22Rv1 (cell line): ENCODE measurements at regions not wholly inside any gene's neighbourhood (a gene's known extent, or its start where the extent isn't known, plus 50 kb on each side); places are given as distances from the start of the nearest gene placed in this dataset.

Experiments
- H3K27ac ChIP-seq: fragments of 450-650 bp; 2 replicates; pipeline ENCODE4 v1.5.1; 2017
- ZFX ChIP-seq: fragments of 450-650 bp; IDR thresholded peaks from 2 replicates; pipeline ENCODE4 v1.6.1; 2017; ENCODE audit warnings: antibody characterized with exemption, borderline replicate concordance
- TF ChIP-seq, protein P1 (sequence below): fragments of 450-650 bp; IDR thresholded peaks from 2 replicates; pipeline ENCODE4 v1.5.1; 2017; ENCODE audit warnings: mild to moderate bottlenecking

DNA sequence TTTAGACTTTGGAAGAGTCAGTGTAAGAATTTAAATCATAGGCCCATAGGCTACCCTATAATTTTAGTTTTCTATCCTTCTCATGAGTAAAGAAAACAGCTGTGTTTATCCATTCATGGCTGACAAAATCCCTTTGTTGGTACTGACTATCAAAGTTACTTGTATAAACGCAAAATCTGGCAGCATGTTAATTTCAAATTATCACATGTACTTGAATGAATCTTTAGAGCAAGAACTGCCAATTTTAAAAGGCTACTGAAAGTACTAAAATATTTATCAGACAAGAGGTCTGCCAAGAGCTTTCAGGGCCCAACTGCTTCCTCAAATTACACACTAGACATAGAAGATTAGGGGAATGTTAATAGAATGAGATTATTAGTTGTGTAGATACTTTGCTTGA lies 66.6 kb downstream of the MYL12B start:
- H3K27ac ChIP-seq: no peak overlapping the region

DNA sequence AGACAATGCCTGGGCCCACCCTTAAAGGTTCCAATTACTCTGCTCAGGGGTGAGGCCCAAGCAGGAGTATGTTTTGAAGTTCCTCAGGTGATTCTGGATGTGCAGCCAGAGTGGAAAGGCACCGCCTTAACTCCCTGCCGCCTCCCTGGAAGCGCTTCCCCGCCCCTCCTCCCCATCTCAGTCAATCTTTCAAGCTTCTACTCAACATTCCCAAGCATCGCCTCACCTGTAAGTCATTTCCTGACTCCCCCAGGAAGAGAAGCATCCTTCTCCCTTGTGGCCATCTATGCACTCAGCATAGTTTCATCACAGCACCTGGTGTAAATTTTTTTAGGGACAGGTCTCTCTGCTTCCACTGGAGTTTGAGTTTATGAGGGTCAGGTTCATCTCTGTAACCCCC lies 67.5 kb downstream of the MYL12B start:
- no peak for TF ChIP-seq ZFX
- TF ChIP-seq, protein P1, sequence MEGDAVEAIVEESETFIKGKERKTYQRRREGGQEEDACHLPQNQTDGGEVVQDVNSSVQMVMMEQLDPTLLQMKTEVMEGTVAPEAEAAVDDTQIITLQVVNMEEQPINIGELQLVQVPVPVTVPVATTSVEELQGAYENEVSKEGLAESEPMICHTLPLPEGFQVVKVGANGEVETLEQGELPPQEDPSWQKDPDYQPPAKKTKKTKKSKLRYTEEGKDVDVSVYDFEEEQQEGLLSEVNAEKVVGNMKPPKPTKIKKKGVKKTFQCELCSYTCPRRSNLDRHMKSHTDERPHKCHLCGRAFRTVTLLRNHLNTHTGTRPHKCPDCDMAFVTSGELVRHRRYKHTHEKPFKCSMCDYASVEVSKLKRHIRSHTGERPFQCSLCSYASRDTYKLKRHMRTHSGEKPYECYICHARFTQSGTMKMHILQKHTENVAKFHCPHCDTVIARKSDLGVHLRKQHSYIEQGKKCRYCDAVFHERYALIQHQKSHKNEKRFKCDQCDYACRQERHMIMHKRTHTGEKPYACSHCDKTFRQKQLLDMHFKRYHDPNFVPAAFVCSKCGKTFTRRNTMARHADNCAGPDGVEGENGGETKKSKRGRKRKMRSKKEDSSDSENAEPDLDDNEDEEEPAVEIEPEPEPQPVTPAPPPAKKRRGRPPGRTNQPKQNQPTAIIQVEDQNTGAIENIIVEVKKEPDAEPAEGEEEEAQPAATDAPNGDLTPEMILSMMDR: no peak
- H3K27ac ChIP-seq: no peak overlapping the region

More for the DNA sequence above, 66.6 kb downstream of the MYL12B start:
- TF ChIP-seq, protein P1: no peak
- TF ChIP-seq ZFX: no peak

DNA sequence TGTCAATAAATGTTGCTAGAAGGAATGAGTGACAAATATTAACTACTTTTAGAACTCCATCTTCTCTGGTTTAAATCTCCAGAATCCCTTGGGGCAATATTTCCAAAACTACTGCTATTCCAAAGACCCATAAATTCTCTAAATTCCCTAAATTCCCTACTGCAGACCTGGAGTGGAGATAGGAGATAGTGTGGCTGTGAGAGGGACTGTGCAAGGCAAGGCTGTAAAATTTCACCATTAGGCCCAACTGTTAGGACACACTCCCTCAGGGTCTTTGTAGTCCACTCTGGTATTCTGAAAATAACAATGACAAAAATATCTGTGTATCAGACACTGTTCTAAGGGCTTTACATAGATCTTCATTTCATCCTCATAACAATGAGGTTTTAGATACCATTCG lies 67.9 kb downstream of the MYL12B start:
- H3K27ac ChIP-seq: no peak overlapping the region
- TF ChIP-seq ZFX: no peak
- TF ChIP-seq, protein P1: no peak

DNA sequence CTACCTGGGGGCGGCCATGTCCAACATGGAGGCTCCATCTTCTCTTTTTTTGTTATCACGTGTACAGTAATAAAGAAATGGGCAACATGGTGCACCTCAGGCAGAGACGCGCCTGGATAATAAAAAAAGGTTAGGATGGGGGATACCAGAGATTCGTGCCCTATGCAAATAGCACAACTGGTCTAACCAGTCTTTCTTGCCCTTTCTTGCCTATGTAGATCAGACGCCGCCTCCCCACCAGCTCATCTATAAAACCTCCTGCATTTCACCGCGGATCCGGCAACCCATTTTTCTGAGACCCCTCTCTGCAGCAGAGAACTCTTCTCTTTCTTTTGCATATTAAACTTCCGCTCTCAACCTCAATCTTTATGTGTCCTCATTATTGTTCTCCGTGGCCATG lies 68.7 kb downstream of the MYL12B start:
- no peak for TF ChIP-seq ZFX
- TF ChIP-seq, protein P1: no peak
- H3K27ac ChIP-seq: no peak overlapping the region

DNA sequence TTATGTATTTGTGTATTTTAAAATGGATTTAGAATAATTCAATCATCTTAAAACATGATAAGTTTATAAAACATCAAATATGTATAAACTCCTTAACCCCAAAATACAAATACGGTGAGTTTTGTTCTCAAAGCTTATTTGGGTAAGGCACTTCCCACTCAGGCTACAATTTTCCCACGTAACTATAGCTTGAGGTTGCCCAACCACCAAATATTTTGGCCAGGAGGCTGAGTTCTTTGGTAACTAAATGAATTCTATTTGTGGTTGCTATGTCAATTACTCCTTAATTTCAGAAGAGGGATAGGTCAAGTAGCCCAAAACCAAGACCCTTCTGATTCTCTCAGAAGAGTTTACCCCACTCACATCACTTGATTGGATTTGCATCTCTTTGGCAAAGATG lies 70.4 kb downstream of the MYL12B start:
- TF ChIP-seq ZFX: no peak
- TF ChIP-seq, protein P1: no peak
- no peak overlapping the region for H3K27ac ChIP-seq

DNA sequence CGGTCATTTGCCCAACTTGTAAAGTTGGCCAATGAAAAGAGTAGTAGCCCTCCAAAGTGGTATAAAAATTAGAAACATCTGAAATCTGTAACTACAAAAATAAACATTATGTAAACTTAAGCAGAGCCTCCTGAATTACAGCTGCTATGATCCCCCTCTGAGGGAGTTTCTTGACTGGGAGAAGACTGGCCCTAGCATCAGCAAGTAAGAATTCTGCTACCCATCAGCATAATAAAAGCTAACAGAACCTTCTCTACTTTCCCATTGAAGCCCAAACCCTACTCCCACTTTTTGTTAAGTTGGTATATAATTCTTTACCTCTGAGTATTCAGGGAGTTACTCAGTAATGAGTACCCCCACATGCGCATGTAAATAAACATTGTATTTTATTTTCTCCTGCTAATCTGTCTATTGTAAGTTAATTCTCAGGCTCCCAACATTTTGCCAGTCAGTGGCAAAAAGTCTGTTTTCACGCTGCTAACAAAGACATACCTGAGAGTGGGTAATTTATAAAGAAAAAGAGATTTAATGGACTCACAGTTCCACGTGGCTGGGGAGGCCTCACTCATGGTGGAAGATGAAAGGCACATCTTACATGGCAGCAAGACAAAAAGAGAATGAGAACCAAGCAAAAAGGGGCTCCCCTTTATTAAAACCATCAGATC lies 71.3 kb downstream of the MYL12B start:
- H3K27ac ChIP-seq: no peak overlapping the region
- TF ChIP-seq, protein P1: no peak
- TF ChIP-seq ZFX: no peak

DNA sequence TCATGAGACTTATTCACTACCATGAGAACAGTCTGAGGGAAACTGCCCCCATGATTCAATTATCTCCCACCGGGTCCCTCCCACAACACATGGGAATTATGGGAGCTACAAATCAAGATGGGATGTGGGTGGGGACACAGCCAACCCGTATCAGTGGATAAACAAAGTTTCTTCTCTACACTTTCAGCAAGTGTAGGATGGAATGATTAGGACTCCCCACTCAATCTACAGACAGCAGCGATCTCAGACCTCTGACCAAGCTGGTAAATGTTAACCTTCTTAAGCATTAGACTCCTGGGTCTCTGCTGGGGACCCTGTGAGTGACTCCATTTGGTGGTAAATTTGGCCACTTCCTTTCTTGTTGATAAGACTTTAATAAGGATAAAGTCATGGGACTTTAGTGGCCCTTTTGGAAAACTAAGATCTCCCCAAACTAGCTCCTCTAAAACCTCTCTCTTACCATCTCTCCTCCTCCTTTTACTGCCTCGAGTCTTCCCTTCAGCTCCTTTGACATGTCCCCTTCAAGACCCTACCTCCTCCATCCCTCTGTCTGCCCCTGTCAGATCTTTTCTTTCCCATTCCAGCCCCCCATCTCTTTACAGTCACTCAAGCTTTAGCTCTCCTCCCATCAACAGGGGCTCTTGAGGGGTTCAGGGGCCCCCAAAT lies 71.9 kb downstream of the MYL12B start:
- no peak overlapping the region for H3K27ac ChIP-seq
- TF ChIP-seq, protein P1: no peak
- no peak for TF ChIP-seq ZFX
